HepG2 (cell line): ENCODE measurements at regions not wholly inside any gene's neighbourhood (a gene's known extent, or its start where the extent isn't known, plus 50 kb on each side); places are given as distances from the start of the nearest gene placed in this dataset.

Source experiments
- ATAC-seq: fragments of 200-7000 bp; cut with Tn5 transposase; 3 replicates; pipeline ENCODE4 v1.9.1; 2020; ENCODE audit warnings: mild to moderate bottlenecking, moderate library complexity
- BruUV-seq: library from RNA; stranded (reverse); fragments of 400-500 nt; replicated peaks from 2 replicates; lab custom pipeline; 2021; lab: Mats Ljungman, UMichigan
- CTCF ChIA-PET: fragments of 300-600 bp; formaldehyde crosslinking; extraction: SDS; loops from one replicate; lab custom pipeline; 2021; ENCODE audit warnings: low total read pairs, inconsistent platforms, low intra/inter-chr PET ratio; lab: Yijun Ruan, JAX
- POLR2A ChIA-PET: fragments of 350-600 bp; sonication (Branson Sonifier 250); formaldehyde crosslinking; loops from one replicate; lab custom pipeline; 2020; ENCODE audit warnings: antibody characterized with exemption, inconsistent platforms; lab: Yijun Ruan, JAX
- DNase-seq: peaks from one replicate; pipeline ENCODE4 v3.0.0-alpha.2; 2015; ENCODE audit warnings: low spot score
- FAIRE-seq: peaks from 3 replicates; lab custom pipeline; 2011; peaks lifted over from hg19 to GRCh38; lab: Jason Lieb, UNC
- H2AFZ ChIP-seq: one replicate; pipeline ENCODE4 v1.6.1; 2011; ENCODE audit warnings: low read length, inconsistent platforms
- H3K27ac ChIP-seq: fragments of 300-600 bp; 3 replicates; pipeline ENCODE4 v1.8.0; 2011; ENCODE audit warnings: mixed run types, mild to moderate bottlenecking, mixed read lengths, low read length, inconsistent platforms; ENCODE audit not compliant: insufficient read depth; ENCODE audit errors: extremely low read length
- H3K27me3 ChIP-seq, 2 experiments: fragments of 200-600 bp in 1 of 2; 2 replicates in 1 of 2; 3 replicates in 1 of 2; pipeline versions ENCODE4 v1.6.0 to v1.8.0; 2011; ENCODE audit warnings: low read length in 2 of 2, mild to moderate bottlenecking in 2 of 2, moderate library complexity in 2 of 2, inconsistent platforms in 1 of 2; ENCODE audit not compliant: insufficient read depth in 2 of 2, control insufficient read depth in 1 of 2
- H3K36me3 ChIP-seq, 2 experiments: fragments of 200-600 bp in 1 of 2; replicated peaks in 1 of 2; 2 replicates in 1 of 2; 3 replicates in 1 of 2; pipeline versions ENCODE4 v1.5.1 to v1.8.0; 2011; ENCODE audit warnings: low read length in 2 of 2, inconsistent platforms in 1 of 2; ENCODE audit not compliant: insufficient read depth in 2 of 2, control insufficient read depth in 1 of 2
- H3K4me1 ChIP-seq: 2 replicates; pipeline ENCODE4 v1.5.1; 2012; ENCODE audit warnings: low read length, inconsistent platforms; ENCODE audit not compliant: insufficient read depth
- H3K4me2 ChIP-seq: 2 replicates; pipeline ENCODE4 v1.6.0; 2011; ENCODE audit warnings: low read depth, low read length, inconsistent platforms
- H3K4me3 ChIP-seq, 3 experiments: fragments of 200-600 bp in 1 of 3; sonication (generic), shearing (Covaris generic) in 1 of 3; replicated peaks in 1 of 3; 2 replicates each; pipeline ENCODE4 v1.5.1; 2011 to 2016; ENCODE audit warnings: low read length in 3 of 3, inconsistent platforms in 2 of 3, low read depth in 2 of 3, mild to moderate bottlenecking in 2 of 3, control low read depth in 1 of 3, mixed read lengths in 1 of 3; ENCODE audit not compliant: insufficient read depth in 1 of 3
- H3K79me2 ChIP-seq: one replicate; pipeline ENCODE4 v1.6.1; 2011; ENCODE audit warnings: low read length, inconsistent platforms; ENCODE audit not compliant: insufficient read depth
- H3K9ac ChIP-seq: 2 replicates; pipeline ENCODE4 v1.6.0; 2011; ENCODE audit warnings: mild to moderate bottlenecking, low read depth, low read length, inconsistent platforms; ENCODE audit not compliant: insufficient read depth
- H3K9me3 ChIP-seq: 2 replicates; pipeline ENCODE4 v1.5.1; 2012; ENCODE audit warnings: mild to moderate bottlenecking, low read length
- H4K20me1 ChIP-seq: 2 replicates; pipeline ENCODE4 v1.6.0; 2011; ENCODE audit warnings: inconsistent platforms, mild to moderate bottlenecking, low read length, moderate library complexity; ENCODE audit not compliant: insufficient read depth
- IKZF4 ChIP-seq: sonication (generic); formaldehyde crosslinking; IDR thresholded peaks from 2 replicates; pipeline ENCODE4 v1.5.1; 2020; ENCODE audit warnings: borderline replicate concordance, mild to moderate bottlenecking, low read depth, missing genetic modification reagents; ENCODE audit errors: not compliant biosample characterization
- JARID2 ChIP-seq: sonication (generic); formaldehyde crosslinking; IDR thresholded peaks from 2 replicates; pipeline ENCODE4 v1.8.1; 2023; ENCODE audit warnings: missing genetic modification reagents, inconsistent platforms; ENCODE audit not compliant: insufficient replicate concordance
- MED8 ChIP-seq: sonication (generic); formaldehyde crosslinking; IDR thresholded peaks from 2 replicates; pipeline ENCODE4 v1.8.1; 2023; ENCODE audit warnings: mild to moderate bottlenecking, missing genetic modification reagents; ENCODE audit not compliant: insufficient replicate concordance
- MTERF4 ChIP-seq: sonication (generic); formaldehyde crosslinking; IDR thresholded peaks from 2 replicates; pipeline ENCODE4 v1.8.0; 2023; ENCODE audit warnings: mild to moderate bottlenecking, missing genetic modification reagents
- SKI ChIP-seq: fragments of 450-650 bp; IDR thresholded peaks from one replicate; pipeline ENCODE4 v1.6.1; 2018; ENCODE audit warnings: mild to moderate bottlenecking; ENCODE audit not compliant: partially characterized antibody
- ZBTB10 ChIP-seq: sonication (generic); formaldehyde crosslinking; IDR thresholded peaks from 2 replicates; pipeline ENCODE4 v1.4.0; 2020; ENCODE audit warnings: missing genetic modification reagents, borderline replicate concordance
- ZFP90 ChIP-seq: sonication (generic); formaldehyde crosslinking; IDR thresholded peaks from 2 replicates; pipeline ENCODE4 v1.8.0; 2022; ENCODE audit warnings: missing genetic modification reagents, mild to moderate bottlenecking, inconsistent platforms, borderline replicate concordance
- ZNF282 ChIP-seq: fragments of 450-650 bp; IDR thresholded peaks from 2 replicates; pipeline ENCODE4 v1.6.1; 2018; ENCODE audit not compliant: partially characterized antibody
- WGBS: methylation state at CpG from one replicate; pipeline ENCODE4 v1.1.6; 2017; ENCODE audit warnings: low lambda C conversion rate; 5-methylcytosine and 5-hydroxymethylcytosine counted together
- in situ Hi-C: cut with HindIII; loops from 2 replicates; pipeline ENCODE4 v1.10.0; 2017; ENCODE audit warnings: low pct_unique_long_range_greater_than_20kb; ENCODE audit not compliant: extremely low pct_ligation_motif_present
- intact Hi-C: fragments of 100-400 bp; cut with micrococcal nuclease; formaldehyde crosslinking; loops from one replicate; pipeline ENCODE4 v1.10.0; 2022; ENCODE audit not compliant: unreplicated experiment

GRCh38 chr5:50969151-50970031 is 303.0 kb downstream of the PARP8 start:
- in situ Hi-C loops, result loop anchor here (5.0 to 25.0 kb wide), 4 partner anchors 375 to 1685 kb away; no protein-coding TSS in a partner anchor
- peaks cover 0 to 38% of the 10 kb centered on the region in 2 experiments for H3K27me3 ChIP-seq
- no peak for DNase-seq
- intact Hi-C loops, result no loop called here
- no peak overlapping the region for H3K9ac ChIP-seq
- H3K9me3 ChIP-seq, result no peaks in the 10 kb centered on the region
- no peak overlapping the region for H3K4me3 ChIP-seq
- no peaks in the 10 kb centered on the region for H4K20me1 ChIP-seq
- BruUV-seq, result no TSS peak
- no peak for FAIRE-seq
- ChIA-PET CTCF (no interaction called here), POLR2A (no interaction called here)
- WGBS, result 43% methylated on average over 45 of the region's 60 CpGs
- TF ChIP-seq JARID2 (CRISPR knock-in tag), result no peak
- H3K27ac ChIP-seq, result no peak overlapping the region
- no peaks in the 10 kb centered on the region for H3K36me3 ChIP-seq
- no peaks in the 10 kb centered on the region for H3K79me2 ChIP-seq
- no peak overlapping the region for H2AFZ ChIP-seq
- ATAC-seq, result no peak
- no peak overlapping the region for H3K4me2 ChIP-seq
- no peaks in the 10 kb centered on the region for H3K4me1 ChIP-seq

GRCh38 chr5:50975840-50976239 is 309.4 kb downstream of the PARP8 start:
- POLR2A ChIA-PET, result no interaction called here
- Histone ChIP-seq H3K4me1 (no peaks in the 10 kb centered on the region), H3K79me2 (no peaks in the 10 kb centered on the region), H2AFZ (no peak overlapping the region), H3K4me3 (no peak overlapping the region), H3K27me3 (no peaks in the 10 kb centered on the region), H4K20me1 (no peaks in the 10 kb centered on the region), H3K27ac (no peak overlapping the region), H3K36me3 (no peaks in the 10 kb centered on the region), H3K4me2 (no peak overlapping the region), H3K9ac (no peak overlapping the region), H3K9me3 (no peaks in the 10 kb centered on the region)
- intact Hi-C loops (no loop called here), in situ Hi-C loops (no loop called here)
- ATAC-seq (no peak), DNase-seq (no peak), FAIRE-seq (no peak)
- no TSS peak for BruUV-seq
- 0% methylated on average over 2 of the region's 2 CpGs for WGBS
- CTCF ChIA-PET, result no interaction called here
- no peak for TF ChIP-seq MED8 (CRISPR knock-in tag)
- TF ChIP-seq SKI, result no peak
- TF ChIP-seq ZFP90, result no peak
- TF ChIP-seq IKZF4 (CRISPR knock-in tag), result no peak
- TF ChIP-seq MTERF4, result no peak
- TF ChIP-seq ZBTB10 (CRISPR knock-in tag), result no peak
- TF ChIP-seq ZNF282, result no peak
